DND-41 (cell line): ENCODE measurements at regions not wholly inside any gene's neighbourhood (a gene's known extent, or its start where the extent isn't known, plus 50 kb on each side); places are given as distances from the start of the nearest gene placed in this dataset.

Experiments
- ATAC-seq: fragments of 200-7000 bp; cut with Tn5 transposase; 3 replicates; pipeline ENCODE4 v1.9.1; 2021; ENCODE audit warnings: low read depth; ENCODE audit not compliant: insufficient read depth
- DNase-seq: peaks from one replicate; pipeline ENCODE4 v3.0.0-alpha.2; 2020
- H2AFZ ChIP-seq: 2 replicates; pipeline ENCODE4 v1.6.0; 2012; ENCODE audit warnings: low read depth, low read length
- H3K27ac ChIP-seq: 2 replicates; pipeline ENCODE4 v1.5.1; 2012; ENCODE audit warnings: low read length, inconsistent platforms
- H3K27me3 ChIP-seq: fragments of 200-600 bp; sonication (generic); 2 replicates; pipeline ENCODE4 v1.6.0; 2012; ENCODE audit warnings: low read length, mild to moderate bottlenecking, inconsistent platforms; ENCODE audit not compliant: insufficient read depth, poor library complexity
- H3K36me3 ChIP-seq: 2 replicates; pipeline ENCODE4 v1.5.1; 2012; ENCODE audit warnings: low read length, inconsistent platforms; ENCODE audit not compliant: insufficient read depth
- H3K4me1 ChIP-seq: 2 replicates; pipeline ENCODE4 v1.5.1; 2012; ENCODE audit warnings: mild to moderate bottlenecking, low read length; ENCODE audit not compliant: insufficient read depth
- H3K4me2 ChIP-seq: 2 replicates; pipeline ENCODE4 v1.6.0; 2012; ENCODE audit warnings: mild to moderate bottlenecking, moderate library complexity, low read length, inconsistent platforms; ENCODE audit not compliant: insufficient read depth
- H3K4me3 ChIP-seq, 2 experiments: fragments of 200-600 bp in 1 of 2; shearing (Covaris generic) in 1 of 2; 2 replicates each; pipeline ENCODE4 v1.5.1; 2012 to 2016; ENCODE audit warnings: inconsistent platforms in 2 of 2, low read length in 2 of 2, mild to moderate bottlenecking in 2 of 2, low read depth in 1 of 2, moderate library complexity in 1 of 2
- H3K79me2 ChIP-seq: 2 replicates; pipeline ENCODE4 v1.6.0; 2012; ENCODE audit warnings: low read length, inconsistent platforms; ENCODE audit not compliant: insufficient read depth
- H3K9ac ChIP-seq: 2 replicates; pipeline ENCODE4 v1.6.0; 2012; ENCODE audit warnings: low read depth, mild to moderate bottlenecking, inconsistent platforms, low read length, moderate library complexity
- H3K9me3 ChIP-seq: 2 replicates; pipeline ENCODE4 v1.5.1; 2012; ENCODE audit warnings: low read length, moderate library complexity, mild to moderate bottlenecking, inconsistent platforms; ENCODE audit not compliant: insufficient read depth, severe bottlenecking
- H4K20me1 ChIP-seq: 2 replicates; pipeline ENCODE4 v1.6.0; 2012; ENCODE audit warnings: low read length; ENCODE audit not compliant: insufficient read depth
- CTCF ChIP-seq: IDR thresholded peaks from 2 replicates; pipeline ENCODE4 v1.5.1; 2012; ENCODE audit warnings: borderline replicate concordance, low read length, moderate library complexity, mild to moderate bottlenecking; ENCODE audit not compliant: poor library complexity, severe bottlenecking; ENCODE audit errors: extremely low read depth
- EZH2 ChIP-seq: IDR thresholded peaks from 3 replicates; pipeline ENCODE4 v1.6.1; 2012; ENCODE audit warnings: borderline replicate concordance, low read depth, mild to moderate bottlenecking, moderate library complexity, low read length, inconsistent platforms; ENCODE audit not compliant: severe bottlenecking

DNA sequence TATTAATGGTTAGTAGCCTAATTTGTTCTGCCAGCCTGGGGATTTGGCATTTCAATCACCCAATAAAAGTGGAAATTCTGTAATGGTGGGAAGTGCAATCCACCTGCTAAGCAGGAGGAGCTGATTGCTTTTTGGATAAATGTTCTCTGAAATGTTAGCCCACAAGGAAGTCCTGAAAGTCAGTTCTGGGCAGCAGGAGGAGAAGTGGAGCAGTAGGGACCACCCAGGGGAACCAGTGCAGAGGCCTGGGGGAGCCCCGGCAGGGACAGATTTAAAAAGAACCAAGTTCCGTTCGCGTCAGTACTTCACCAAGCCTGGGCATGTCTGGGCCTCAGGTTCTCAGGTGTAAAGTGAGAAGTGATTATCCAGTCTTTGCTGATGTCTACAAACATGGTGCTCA is 248.5 kb upstream of the RAB6C start:
- Histone ChIP-seq H3K79me2 (no peaks in the 10 kb centered on the region), H3K27ac (no peak overlapping the region), H3K27me3 (peaks cover 7% of the 10 kb centered on the region), H4K20me1 (no peaks in the 10 kb centered on the region), H3K36me3 (no peaks in the 10 kb centered on the region), H3K4me1 (no peaks in the 10 kb centered on the region), H3K9ac (no peak overlapping the region), H3K4me2 (no peak overlapping the region), H2AFZ (no peak overlapping the region), H3K9me3 (no peaks in the 10 kb centered on the region), H3K4me3 (no peak overlapping the region)
- no peak for DNase-seq
- ATAC-seq = no peak
- no peak for TF ChIP-seq EZH2
- no peak for TF ChIP-seq CTCF

GRCh38 chr2:129731907-129732629 is 247.4 kb upstream of the RAB6C start:
- no peaks in the 10 kb centered on the region for H3K4me1 ChIP-seq
- no peaks in the 10 kb centered on the region for H3K79me2 ChIP-seq
- H3K4me2 ChIP-seq = no peak overlapping the region
- no peak overlapping the region for H2AFZ ChIP-seq
- peaks cover 7% of the 10 kb centered on the region for H3K27me3 ChIP-seq
- H3K4me3 ChIP-seq = no peak overlapping the region
- no peak overlapping the region for H3K27ac ChIP-seq
- H3K9ac ChIP-seq = no peak overlapping the region
- H3K36me3 ChIP-seq = no peaks in the 10 kb centered on the region
- no peaks in the 10 kb centered on the region for H4K20me1 ChIP-seq
- TF ChIP-seq CTCF = no peak
- TF ChIP-seq EZH2 = no peak
- ATAC-seq = no peak
- no peak for DNase-seq
- H3K9me3 ChIP-seq = no peaks in the 10 kb centered on the region

- ATAC-seq = no peak
Observed at GRCh38 chr2:129732630-129733026, 246.8 kb upstream of the RAB6C start.

More at GRCh38 chr2:129732630-129733026, 246.8 kb upstream of the RAB6C start:
- no peaks in the 10 kb centered on the region for H4K20me1 ChIP-seq
- H3K9me3 ChIP-seq = no peaks in the 10 kb centered on the region
- no peaks in the 10 kb centered on the region for H3K36me3 ChIP-seq
- H3K27ac ChIP-seq = no peak overlapping the region
- H2AFZ ChIP-seq = no peak overlapping the region
- no peak for DNase-seq
- H3K79me2 ChIP-seq = no peaks in the 10 kb centered on the region
- H3K9ac ChIP-seq = no peak overlapping the region
- no peaks in the 10 kb centered on the region for H3K4me1 ChIP-seq
- H3K27me3 ChIP-seq = peaks cover 7% of the 10 kb centered on the region
- no peak for TF ChIP-seq EZH2
- no peak for TF ChIP-seq CTCF
- H3K4me3 ChIP-seq = no peak overlapping the region
- no peak overlapping the region for H3K4me2 ChIP-seq
